Stomach (tissue), 4 donors: ENCODE measurements at regions not wholly inside any gene's neighbourhood (a gene's known extent, or its start where the extent isn't known, plus 50 kb on each side); places are given as distances from the start of the nearest gene placed in this dataset.

ENCODE experiments used
- POLR2AphosphoS5 ChIP-seq, 3 donors: sonication (generic); formaldehyde crosslinking; IDR thresholded peaks; one replicate each; pipeline ENCODE4 v1.6.1; 2016; ENCODE audit warnings: antibody characterized with exemption in 3 of 3
- TF ChIP-seq, protein P1 (sequence below), 7 experiments: fragments of 450-650 bp in 4 of 7; fragments of 200-600 bp in 3 of 7; sonication (generic) in 3 of 7; IDR thresholded peaks; one replicate each; pipeline ENCODE4 v1.5.1; 2016 to 2019; ENCODE audit warnings: antibody characterized with exemption in 7 of 7, control low read depth in 2 of 7, mild to moderate bottlenecking in 1 of 7

GRCh38 chr16:80903616-80904015 is 99.2 kb upstream of the CDYL2 start:
- no peak for TF ChIP-seq POLR2AphosphoS5 (IDR thresholded peaks at IDR 0.05)
- TF ChIP-seq, protein P1, sequence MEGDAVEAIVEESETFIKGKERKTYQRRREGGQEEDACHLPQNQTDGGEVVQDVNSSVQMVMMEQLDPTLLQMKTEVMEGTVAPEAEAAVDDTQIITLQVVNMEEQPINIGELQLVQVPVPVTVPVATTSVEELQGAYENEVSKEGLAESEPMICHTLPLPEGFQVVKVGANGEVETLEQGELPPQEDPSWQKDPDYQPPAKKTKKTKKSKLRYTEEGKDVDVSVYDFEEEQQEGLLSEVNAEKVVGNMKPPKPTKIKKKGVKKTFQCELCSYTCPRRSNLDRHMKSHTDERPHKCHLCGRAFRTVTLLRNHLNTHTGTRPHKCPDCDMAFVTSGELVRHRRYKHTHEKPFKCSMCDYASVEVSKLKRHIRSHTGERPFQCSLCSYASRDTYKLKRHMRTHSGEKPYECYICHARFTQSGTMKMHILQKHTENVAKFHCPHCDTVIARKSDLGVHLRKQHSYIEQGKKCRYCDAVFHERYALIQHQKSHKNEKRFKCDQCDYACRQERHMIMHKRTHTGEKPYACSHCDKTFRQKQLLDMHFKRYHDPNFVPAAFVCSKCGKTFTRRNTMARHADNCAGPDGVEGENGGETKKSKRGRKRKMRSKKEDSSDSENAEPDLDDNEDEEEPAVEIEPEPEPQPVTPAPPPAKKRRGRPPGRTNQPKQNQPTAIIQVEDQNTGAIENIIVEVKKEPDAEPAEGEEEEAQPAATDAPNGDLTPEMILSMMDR (IDR thresholded peaks at IDR 0.05) = no peak
